Psoas muscle (tissue), 7 donors: ENCODE measurements at regions not wholly inside any gene's neighbourhood (a gene's known extent, or its start where the extent isn't known, plus 50 kb on each side); places are given as distances from the start of the nearest gene placed in this dataset.
"Not testable (repeated sequence)": the region's sequence is repeated elsewhere in the genome, so short reads cannot be mapped to it uniquely, and the experiment has no call there.

Experiments
- ATAC-seq, 4 donors: fragments of 200-7000 bp; cut with Tn5 transposase; one replicate each; pipeline ENCODE4 v1.9.1; 2020; ENCODE audit warnings: moderate library complexity in 3 of 4, mild to moderate bottlenecking in 2 of 4
- DNase-seq, 2 donors: peaks; one replicate each; pipeline ENCODE4 v3.0.0-alpha.2; 2020
- H3K27ac ChIP-seq: fragments of 200-600 bp; one replicate; pipeline ENCODE4 v1.8.0; 2022
- H3K27me3 ChIP-seq, 3 donors: fragments of 200-600 bp in 1 of 3; one replicate each; pipeline versions ENCODE4 v1.6.1 to v1.8.0; 2013 to 2022; ENCODE audit warnings: low read length in 2 of 3, mild to moderate bottlenecking in 2 of 3, moderate library complexity in 1 of 3; ENCODE audit not compliant: insufficient read depth in 3 of 3
- H3K36me3 ChIP-seq, 2 donors: fragments of 200-600 bp in 1 of 2; one replicate each; pipeline versions ENCODE4 v1.6.1 to v1.8.0; 2013 to 2022; ENCODE audit warnings: low read depth in 1 of 2, mild to moderate bottlenecking in 1 of 2, moderate library complexity in 1 of 2; ENCODE audit not compliant: insufficient read depth in 1 of 2
- H3K4me1 ChIP-seq: fragments of 200-600 bp; one replicate; pipeline ENCODE4 v1.8.0; 2022
- H3K4me3 ChIP-seq: fragments of 200-600 bp; one replicate; pipeline ENCODE4 v1.8.0; 2022; ENCODE audit warnings: mild to moderate bottlenecking
- H3K9me3 ChIP-seq: fragments of 200-600 bp; one replicate; pipeline ENCODE4 v1.8.0; 2022
- CTCF ChIP-seq: fragments of 200-600 bp; IDR thresholded peaks from one replicate; pipeline ENCODE4 v1.8.0; 2022; ENCODE audit warnings: antibody characterized with exemption
- WGBS, 3 donors: extraction: QIAGEN DNeasy Blood & Tissue Kit; methylation state at CpG; one replicate each; pipeline versions ENCODE4 v1.1.6 to v1.1.7; 2013; 5-methylcytosine and 5-hydroxymethylcytosine counted together
- intact Hi-C, 2 donors: fragments of 100-400 bp; cut with DNase I; formaldehyde crosslinking; loops; one replicate each; pipeline versions ENCODE4 v1.11.0 to v1.14.2; 2022
- donor health status: healthy with polysubstance abuse.
- donor health status: DM: no; HTN: no; CAD: no; lungs with moderate emphysema.
- donor health status: Bipolar disorder and iron deficiency.
- donor health status: healthy.
- donor health status: DM: yes; HTN: yes; CAD: no.
- donor health status: DM: no; HTN: no; CAD: no.
- donor health status: DM: yes; HTN: yes; CAD: no.

DNA sequence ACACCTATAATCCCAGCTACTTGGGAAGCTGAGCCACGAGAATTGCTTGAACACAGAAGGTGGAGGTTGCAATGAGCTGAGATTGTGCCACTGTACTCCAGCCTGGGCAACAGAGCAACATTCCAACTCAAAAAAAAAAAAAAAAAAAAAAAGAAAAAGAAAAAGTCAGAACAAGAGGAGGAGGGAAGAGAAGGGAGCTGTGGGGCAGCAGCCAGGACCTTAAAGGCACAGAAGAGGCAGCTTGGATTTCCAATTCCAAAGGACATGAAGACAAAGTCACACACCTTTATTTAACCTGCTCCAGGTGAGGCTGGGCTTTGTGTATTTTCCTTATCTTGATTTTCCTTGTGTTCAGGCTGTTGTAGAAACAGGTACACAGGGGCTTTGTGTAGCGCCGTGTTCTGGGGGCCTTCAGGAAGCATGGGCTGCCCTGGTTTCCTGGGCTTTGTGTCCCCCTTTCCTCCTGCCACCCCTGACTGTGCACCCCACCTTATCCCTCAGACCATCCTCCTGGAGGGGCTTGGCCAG is 97.2 kb downstream of the DEFB131A start:
- H3K4me1 ChIP-seq, H3K4me3 ChIP-seq, H3K9me3 ChIP-seq, H3K27me3 ChIP-seq, ATAC-seq, DNase-seq, H3K36me3 ChIP-seq, intact Hi-C loops, H3K27ac ChIP-seq: not testable (repeated sequence)
- 64 to 88% (median 72%) methylated on average over 3 of the region's 3 CpGs for WGBS, 3 donors

GRCh38 chr4:9544851-9545250 is 100.6 kb downstream of the DEFB131A start:
- ATAC-seq, H3K4me3 ChIP-seq, H3K27ac ChIP-seq, H3K4me1 ChIP-seq, H3K27me3 ChIP-seq, H3K36me3 ChIP-seq, DNase-seq, H3K9me3 ChIP-seq, intact Hi-C loops: not testable (repeated sequence)
- 71 to 80% (median 79%) methylated on average over 2 of the region's 2 CpGs for WGBS, 3 donors

GRCh38 chr4:9547470-9547869 is 103.3 kb downstream of the DEFB131A start:
- H3K4me1 ChIP-seq, H3K27me3 ChIP-seq, ATAC-seq, H3K4me3 ChIP-seq, H3K27ac ChIP-seq, H3K36me3 ChIP-seq, DNase-seq, H3K9me3 ChIP-seq, intact Hi-C loops: not testable (repeated sequence)
- WGBS, 3 donors: 82 to 89% (median 86%) methylated on average over 6 of the region's 6 CpGs

- H3K27ac ChIP-seq, H3K27me3 ChIP-seq, H3K4me3 ChIP-seq, H3K9me3 ChIP-seq, intact Hi-C loops, DNase-seq, H3K36me3 ChIP-seq, ATAC-seq, H3K4me1 ChIP-seq: not testable (repeated sequence)
- 88 to 91% (median 90%) methylated on average over 6 of the region's 6 CpGs for WGBS, 3 donors
Observed at GRCh38 chr4:9556076-9556475, 111.9 kb downstream of the DEFB131A start.

- H3K27me3 ChIP-seq, DNase-seq, ATAC-seq, H3K27ac ChIP-seq, H3K4me1 ChIP-seq, intact Hi-C loops, H3K4me3 ChIP-seq, H3K36me3 ChIP-seq, H3K9me3 ChIP-seq: not testable (repeated sequence)
- 39 to 51% (median 42%) methylated on average over 3 of the region's 3 CpGs for WGBS, 3 donors
Observed at GRCh38 chr4:9577869-9578268, 133.7 kb downstream of the DEFB131A start.

DNA sequence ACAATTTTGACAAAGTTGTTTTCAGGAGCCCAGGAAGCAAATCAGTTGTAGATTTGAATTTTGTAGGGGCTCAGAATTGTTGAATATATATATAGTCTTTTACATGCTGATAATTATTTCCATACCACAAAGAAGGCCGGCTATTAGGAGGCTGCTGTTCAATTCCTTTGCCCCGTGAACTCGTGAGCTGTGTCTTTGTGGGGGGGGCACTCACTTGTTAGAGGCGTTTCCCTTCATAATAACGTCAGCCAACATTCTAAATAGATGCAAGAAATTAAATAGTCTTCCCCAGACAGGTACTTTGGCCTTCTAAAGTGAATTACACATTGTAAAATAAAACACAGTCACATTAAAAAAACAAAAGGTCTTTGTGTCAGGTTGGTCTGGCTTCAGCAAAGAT is 138.7 kb downstream of the DEFB131A start:
- not testable (repeated sequence) for ATAC-seq

GRCh38 chr4:9592010-9592409 is 147.8 kb downstream of the DEFB131A start:
- intact Hi-C loops: no loop called here
- H3K27ac ChIP-seq: no peak overlapping the region
- TF ChIP-seq CTCF: no peak
- no peaks in the 10 kb centered on the region for H3K4me1 ChIP-seq
- ATAC-seq: no peak
- DNase-seq: no peak
- no peaks in the 10 kb centered on the region for H3K36me3 ChIP-seq
- H3K27me3 ChIP-seq: no peaks in the 10 kb centered on the region
- no peak overlapping the region for H3K4me3 ChIP-seq
- no peaks in the 10 kb centered on the region for H3K9me3 ChIP-seq
- WGBS, 3 donors: 80 to 97% (median 96%) methylated on average over 1 of the region's 1 CpG

More for the DNA sequence above, 138.7 kb downstream of the DEFB131A start:
- H3K36me3 ChIP-seq, H3K27me3 ChIP-seq, H3K4me1 ChIP-seq, H3K9me3 ChIP-seq, H3K4me3 ChIP-seq, DNase-seq, intact Hi-C loops, H3K27ac ChIP-seq: not testable (repeated sequence)
- WGBS, 3 donors: 54 to 71% (median 61%) methylated on average over 5 of the region's 5 CpGs

GRCh38 chr4:9594948-9595347 is 150.7 kb downstream of the DEFB131A start:
- no peak for ATAC-seq
- Histone ChIP-seq H3K4me3 (no peak overlapping the region), H3K36me3 (no peaks in the 10 kb centered on the region), H3K27me3 (no peaks in the 10 kb centered on the region), H3K27ac (no peak overlapping the region), H3K4me1 (no peaks in the 10 kb centered on the region), H3K9me3 (no peaks in the 10 kb centered on the region)
- WGBS, 3 donors: 84 to 97% (median 89%) methylated on average over 1 of the region's 1 CpG
- intact Hi-C loops: no loop called here
- no peak for TF ChIP-seq CTCF
- no peak for DNase-seq

DNA sequence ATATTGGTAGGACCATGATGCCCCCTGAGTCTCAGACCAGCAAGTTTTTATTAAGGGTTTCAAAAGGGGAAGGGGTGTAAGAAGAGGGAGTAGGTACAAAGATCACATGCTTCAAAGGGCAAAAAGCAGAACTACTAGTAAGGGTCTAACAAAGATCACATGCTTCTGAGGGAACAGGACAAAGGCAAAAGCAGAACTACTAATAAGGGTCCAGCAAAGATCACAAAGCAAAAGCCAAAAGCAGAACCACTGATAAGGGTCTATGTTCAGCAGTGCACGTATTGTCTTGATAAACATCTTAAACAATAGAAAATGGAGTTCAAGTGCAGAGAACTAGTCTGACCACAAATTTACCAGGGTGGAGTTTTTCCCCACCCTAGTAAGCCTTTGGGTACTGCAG is 151.3 kb downstream of the DEFB131A start:
- H3K27me3 ChIP-seq, H3K4me3 ChIP-seq, intact Hi-C loops, H3K36me3 ChIP-seq, H3K9me3 ChIP-seq, ATAC-seq, H3K4me1 ChIP-seq, H3K27ac ChIP-seq, DNase-seq: not testable (repeated sequence)
- 83 to 96% (median 90%) methylated on average over 1 of the region's 1 CpG for WGBS, 3 donors
